ENCODE measurements at regions not wholly inside any gene's neighbourhood (a gene's known extent, or its start where the extent isn't known, plus 50 kb on each side); places are given as distances from the start of the nearest gene placed in this dataset.

GRCh38 chr4:125492957-125493356 lies 178.2 kb downstream of the FAT4 start:
- no peak for TF ChIP-seq CTCF (IDR thresholded peaks at IDR 0.05)
- no peak for TF ChIP-seq POLR2A (IDR thresholded peaks at IDR 0.05)
